ENCODE measurements at regions not wholly inside any gene's neighbourhood (a gene's known extent, or its start where the extent isn't known, plus 50 kb on each side); places are given as distances from the start of the nearest gene placed in this dataset.

DNA sequence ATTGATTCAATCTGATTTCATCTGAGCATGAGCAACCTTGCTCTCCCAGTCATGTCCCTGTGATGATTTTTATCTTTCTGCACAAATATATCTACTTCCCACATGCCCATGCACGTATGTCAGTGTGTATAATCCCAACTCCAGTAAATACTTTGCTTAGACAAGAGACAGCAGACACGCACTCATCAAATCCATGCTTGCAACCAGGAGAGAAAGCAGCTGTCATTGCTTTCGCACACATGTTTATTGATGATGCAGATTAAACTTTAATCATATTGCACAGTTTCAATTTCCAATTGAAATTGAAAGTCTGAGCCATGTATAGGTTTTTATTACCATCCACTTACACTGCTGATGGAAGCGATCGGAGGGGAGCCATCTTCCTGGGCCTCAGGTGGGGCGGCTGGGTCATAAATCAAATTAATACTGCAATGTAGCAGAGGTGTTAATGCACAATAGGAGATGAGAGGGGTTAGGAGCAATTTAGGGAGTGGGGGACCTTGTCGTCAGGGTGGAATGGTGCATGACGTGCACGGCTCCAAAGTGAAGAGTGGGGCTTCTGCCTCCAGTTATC, 68.6 kb upstream of the SRRM4 start (continued):
- TF ChIP-seq MAZ (IDR thresholded peaks at IDR 0.05; ENCODE audit: borderline replicate concordance, low read depth, low read length) (no peak), MAZ (CRISPR knock-in tag; IDR thresholded peaks at IDR 0.05; ENCODE audit: low read depth) (no peak), MAFG (CRISPR knock-in tag; IDR thresholded peaks at IDR 0.05) (no peak)

DNA sequence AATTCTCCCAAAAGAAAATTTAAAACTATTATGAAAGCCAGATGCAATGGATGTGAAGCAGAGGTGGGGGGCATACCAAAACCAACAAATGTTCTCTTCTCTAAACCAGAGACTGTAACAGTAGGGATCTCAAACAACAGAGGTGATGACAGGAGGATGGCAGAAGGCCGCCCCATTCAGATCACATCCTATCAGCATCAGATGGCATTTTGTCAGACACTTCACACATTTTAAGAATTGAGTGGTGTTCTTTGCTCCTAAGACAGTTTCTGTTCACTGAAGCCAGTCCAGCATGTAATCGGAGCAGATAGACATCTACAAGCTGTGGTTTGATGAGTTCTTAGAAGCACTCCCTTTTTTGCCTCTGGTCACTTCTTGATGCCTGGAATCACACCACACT, 59.6 kb upstream of the SRRM4 start:
- Histone ChIP-seq H3K27ac (ENCODE audit: extremely low read length, insufficient read depth, low read length) (no peak overlapping the region), H3K4me2 (ENCODE audit: low read depth, low read length) (no peak overlapping the region), H3K27me3 (ENCODE audit: control insufficient read depth in 1 of 2, insufficient read depth in 2 of 2, low read length in 2 of 2) (no peaks in the 10 kb centered on the region), H3K36me3 (replicated peaks in 1 of 2; ENCODE audit: control insufficient read depth in 1 of 2, insufficient read depth in 2 of 2, low read length in 2 of 2) (no peaks in the 10 kb centered on the region), H3K79me2 (ENCODE audit: insufficient read depth, low read length) (no peaks in the 10 kb centered on the region), H3K9me3 (ENCODE audit: low read length) (no peaks in the 10 kb centered on the region), H3K9ac (ENCODE audit: insufficient read depth, low read depth, low read length) (no peak overlapping the region), H2AFZ (ENCODE audit: low read length) (no peak overlapping the region), H4K20me1 (ENCODE audit: insufficient read depth, low read length) (no peaks in the 10 kb centered on the region), H3K4me1 (ENCODE audit: insufficient read depth, low read length) (no peaks in the 10 kb centered on the region), H3K4me3 (replicated peaks in 1 of 3; ENCODE audit: insufficient read depth in 1 of 3, low read depth in 2 of 3, low read length in 3 of 3) (no peak overlapping the region)
- BruUV-seq (replicated peaks), result no TSS peak
- TF ChIP-seq, protein P1, sequence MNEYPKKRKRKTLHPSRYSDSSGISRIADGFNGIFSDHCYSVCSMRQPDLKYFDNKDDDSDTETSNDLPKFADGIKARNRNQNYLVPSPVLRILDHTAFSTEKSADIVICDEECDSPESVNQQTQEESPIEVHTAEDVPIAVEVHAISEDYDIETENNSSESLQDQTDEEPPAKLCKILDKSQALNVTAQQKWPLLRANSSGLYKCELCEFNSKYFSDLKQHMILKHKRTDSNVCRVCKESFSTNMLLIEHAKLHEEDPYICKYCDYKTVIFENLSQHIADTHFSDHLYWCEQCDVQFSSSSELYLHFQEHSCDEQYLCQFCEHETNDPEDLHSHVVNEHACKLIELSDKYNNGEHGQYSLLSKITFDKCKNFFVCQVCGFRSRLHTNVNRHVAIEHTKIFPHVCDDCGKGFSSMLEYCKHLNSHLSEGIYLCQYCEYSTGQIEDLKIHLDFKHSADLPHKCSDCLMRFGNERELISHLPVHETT (CRISPR knock-in tag; conservative IDR thresholded peaks at IDR 0.05), result no peak
- TF ChIP-seq, protein P2, sequence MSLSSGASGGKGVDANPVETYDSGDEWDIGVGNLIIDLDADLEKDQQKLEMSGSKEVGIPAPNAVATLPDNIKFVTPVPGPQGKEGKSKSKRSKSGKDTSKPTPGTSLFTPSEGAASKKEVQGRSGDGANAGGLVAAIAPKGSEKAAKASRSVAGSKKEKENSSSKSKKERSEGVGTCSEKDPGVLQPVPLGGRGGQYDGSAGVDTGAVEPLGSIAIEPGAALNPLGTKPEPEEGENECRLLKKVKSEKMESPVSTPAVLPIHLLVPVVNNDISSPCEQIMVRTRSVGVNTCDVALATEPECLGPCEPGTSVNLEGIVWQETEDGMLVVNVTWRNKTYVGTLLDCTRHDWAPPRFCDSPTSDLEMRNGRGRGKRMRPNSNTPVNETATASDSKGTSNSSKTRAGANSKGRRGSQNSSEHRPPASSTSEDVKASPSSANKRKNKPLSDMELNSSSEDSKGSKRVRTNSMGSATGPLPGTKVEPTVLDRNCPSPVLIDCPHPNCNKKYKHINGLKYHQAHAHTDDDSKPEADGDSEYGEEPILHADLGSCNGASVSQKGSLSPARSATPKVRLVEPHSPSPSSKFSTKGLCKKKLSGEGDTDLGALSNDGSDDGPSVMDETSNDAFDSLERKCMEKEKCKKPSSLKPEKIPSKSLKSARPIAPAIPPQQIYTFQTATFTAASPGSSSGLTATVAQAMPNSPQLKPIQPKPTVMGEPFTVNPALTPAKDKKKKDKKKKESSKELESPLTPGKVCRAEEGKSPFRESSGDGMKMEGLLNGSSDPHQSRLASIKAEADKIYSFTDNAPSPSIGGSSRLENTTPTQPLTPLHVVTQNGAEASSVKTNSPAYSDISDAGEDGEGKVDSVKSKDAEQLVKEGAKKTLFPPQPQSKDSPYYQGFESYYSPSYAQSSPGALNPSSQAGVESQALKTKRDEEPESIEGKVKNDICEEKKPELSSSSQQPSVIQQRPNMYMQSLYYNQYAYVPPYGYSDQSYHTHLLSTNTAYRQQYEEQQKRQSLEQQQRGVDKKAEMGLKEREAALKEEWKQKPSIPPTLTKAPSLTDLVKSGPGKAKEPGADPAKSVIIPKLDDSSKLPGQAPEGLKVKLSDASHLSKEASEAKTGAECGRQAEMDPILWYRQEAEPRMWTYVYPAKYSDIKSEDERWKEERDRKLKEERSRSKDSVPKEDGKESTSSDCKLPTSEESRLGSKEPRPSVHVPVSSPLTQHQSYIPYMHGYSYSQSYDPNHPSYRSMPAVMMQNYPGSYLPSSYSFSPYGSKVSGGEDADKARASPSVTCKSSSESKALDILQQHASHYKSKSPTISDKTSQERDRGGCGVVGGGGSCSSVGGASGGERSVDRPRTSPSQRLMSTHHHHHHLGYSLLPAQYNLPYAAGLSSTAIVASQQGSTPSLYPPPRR (CRISPR knock-in tag; IDR thresholded peaks at IDR 0.05; ENCODE audit: borderline replicate concordance), result no peak
- TF ChIP-seq ZNF101 (CRISPR knock-in tag; IDR thresholded peaks at IDR 0.05; ENCODE audit: borderline replicate concordance, low read depth), result no peak
- FAIRE-seq (no peak), ATAC-seq (no peak), DNase-seq (ENCODE audit: low spot score) (no peak)
- intact Hi-C loops (cut with micrococcal nuclease; ENCODE audit: unreplicated experiment), result no loop called here
- POLR2A ChIA-PET, result no interaction called here
- CTCF ChIA-PET (ENCODE audit: low intra/inter-chr PET ratio, low total read pairs), result no interaction called here
- WGBS (ENCODE audit: low lambda C conversion rate), result 74% methylated on average over 2 of the region's 2 CpGs
- in situ Hi-C loops (cut with HindIII; ENCODE audit: extremely low pct_ligation_motif_present, low pct_unique_long_range_greater_than_20kb), result no loop called here
